Hepatic stellate cell (primary cell): ENCODE measurements at regions not wholly inside any gene's neighbourhood (a gene's known extent, or its start where the extent isn't known, plus 50 kb on each side); places are given as distances from the start of the nearest gene placed in this dataset.
"Not testable (repeated sequence)": the region's sequence is repeated elsewhere in the genome, so short reads cannot be mapped to it uniquely, and the experiment has no call there.

Source experiments
- DNase-seq: peaks from one replicate; pipeline ENCODE4 v3.0.0; 2011; ENCODE audit warnings: low spot score

DNA sequence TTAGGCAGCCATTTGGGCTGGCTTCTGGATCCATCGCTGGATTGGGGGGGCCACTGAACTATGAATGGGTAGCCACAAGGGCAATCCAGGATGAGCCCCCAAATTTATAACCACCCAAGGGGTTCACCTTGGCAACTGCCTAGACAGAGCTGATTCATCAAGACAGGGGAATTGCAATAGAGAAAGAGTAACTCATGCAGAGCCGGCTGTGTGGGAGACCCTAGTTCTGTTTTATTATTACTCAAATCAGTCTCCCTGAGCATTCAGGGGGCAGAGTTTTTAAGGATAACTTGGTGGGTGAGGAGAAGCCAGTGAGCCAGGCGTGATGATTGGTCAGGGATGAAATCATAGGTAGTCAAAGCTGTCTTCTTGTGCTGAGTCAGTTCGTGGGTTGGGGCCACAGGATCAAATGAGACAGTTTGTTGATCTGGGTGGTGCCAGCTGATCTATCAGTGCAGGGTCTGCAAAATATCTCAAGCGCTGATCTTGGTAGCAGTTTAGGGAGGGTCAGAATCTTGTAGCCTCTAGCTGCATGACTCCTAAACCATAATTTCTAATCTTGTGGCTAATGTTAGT is 57.9 kb downstream of the DNAJB9 start:
- no peak for DNase-seq

DNA sequence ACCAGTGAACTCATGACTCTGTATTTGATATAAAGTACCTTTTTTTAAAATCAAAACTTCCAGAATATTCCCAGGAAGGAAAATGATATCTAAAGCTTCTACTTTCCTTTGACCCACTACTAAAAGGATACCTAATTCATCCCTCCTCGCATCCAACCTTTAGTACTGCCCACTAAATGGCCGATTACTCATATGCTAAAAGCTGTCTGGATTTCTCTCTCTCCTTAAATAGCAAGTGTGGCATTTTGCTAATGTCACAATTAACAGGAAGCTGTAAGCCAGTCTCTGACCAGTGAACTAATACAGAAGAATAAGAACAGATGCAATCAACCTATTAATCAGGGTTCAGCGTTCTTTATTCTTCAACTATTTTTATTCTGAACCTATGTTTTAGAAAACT is 59.0 kb downstream of the DNAJB9 start:
- DNase-seq = no peak

DNA sequence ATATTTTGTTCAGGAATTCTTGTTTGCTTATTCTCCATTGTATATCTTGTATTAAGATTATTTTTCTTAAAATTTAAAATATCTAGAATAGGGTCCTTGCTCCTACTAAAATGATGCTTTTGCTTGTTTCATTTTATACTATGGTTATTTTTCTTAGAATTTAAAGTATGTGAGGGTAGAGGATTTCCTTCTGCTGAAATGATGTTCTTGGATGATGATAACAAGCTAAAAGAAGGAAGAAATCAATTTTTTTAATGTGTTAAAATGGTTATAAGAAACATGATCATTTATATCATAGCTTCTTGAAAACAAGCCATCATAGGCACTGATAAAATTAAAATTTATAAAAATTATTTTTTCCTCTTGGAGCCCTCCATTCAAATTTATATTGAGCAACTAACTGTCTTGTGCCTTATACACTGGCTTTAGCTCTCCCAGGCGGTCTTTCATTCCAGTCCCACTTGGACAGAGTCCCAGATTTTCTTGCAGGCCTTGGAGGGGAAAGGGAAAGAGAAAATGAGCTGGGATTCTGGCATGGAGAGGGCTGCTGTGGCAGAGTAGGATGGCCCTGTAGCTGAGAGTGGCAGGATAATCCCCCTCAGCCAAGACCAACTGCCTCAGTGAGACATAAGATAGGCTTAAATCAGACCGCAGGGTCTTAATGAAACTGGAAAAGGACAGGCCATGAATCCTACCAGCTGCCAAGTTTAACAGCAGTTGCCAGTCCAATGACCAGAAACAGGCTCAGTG is 60.2 kb downstream of the DNAJB9 start:
- DNase-seq = no peak

DNA sequence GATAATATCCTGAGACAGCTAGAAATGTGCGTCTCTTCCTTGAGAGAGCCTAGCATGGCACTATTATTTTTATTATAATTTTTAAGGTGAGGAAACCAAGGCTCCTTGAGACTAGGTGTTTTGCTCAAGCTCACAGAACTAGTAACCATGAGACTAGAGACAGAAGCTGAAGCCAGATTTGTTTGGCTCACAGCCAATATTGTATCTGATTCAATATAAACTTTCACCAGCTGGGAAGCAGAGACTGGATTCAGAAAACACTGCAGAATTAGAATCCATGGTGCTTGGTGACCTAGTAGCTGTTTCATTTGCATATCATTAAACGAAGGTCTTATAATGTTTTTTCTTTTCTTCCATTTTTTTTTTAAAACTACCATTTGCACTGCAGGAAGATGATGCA is 64.4 kb downstream of the DNAJB9 start:
- no peak for DNase-seq

DNA sequence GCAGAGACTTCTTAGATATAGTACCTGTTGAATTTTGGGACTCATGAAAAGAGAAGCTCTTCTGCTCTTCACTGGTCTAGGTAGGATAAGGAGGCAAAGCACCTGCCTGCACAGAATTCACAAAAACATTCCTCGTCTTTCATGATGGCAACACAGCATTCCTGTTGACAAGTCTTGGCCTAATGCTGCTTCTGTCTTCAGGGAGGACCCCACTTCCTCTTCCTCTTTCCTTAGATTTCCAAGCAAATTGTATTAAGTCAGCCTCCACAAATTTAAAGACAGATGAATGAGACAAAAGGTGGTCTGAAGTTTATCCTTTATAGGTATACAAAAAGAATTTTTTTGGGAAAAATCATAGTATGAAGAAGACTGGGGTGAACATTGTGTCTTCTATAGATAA is 64.9 kb downstream of the DNAJB9 start:
- DNase-seq = no peak

DNA sequence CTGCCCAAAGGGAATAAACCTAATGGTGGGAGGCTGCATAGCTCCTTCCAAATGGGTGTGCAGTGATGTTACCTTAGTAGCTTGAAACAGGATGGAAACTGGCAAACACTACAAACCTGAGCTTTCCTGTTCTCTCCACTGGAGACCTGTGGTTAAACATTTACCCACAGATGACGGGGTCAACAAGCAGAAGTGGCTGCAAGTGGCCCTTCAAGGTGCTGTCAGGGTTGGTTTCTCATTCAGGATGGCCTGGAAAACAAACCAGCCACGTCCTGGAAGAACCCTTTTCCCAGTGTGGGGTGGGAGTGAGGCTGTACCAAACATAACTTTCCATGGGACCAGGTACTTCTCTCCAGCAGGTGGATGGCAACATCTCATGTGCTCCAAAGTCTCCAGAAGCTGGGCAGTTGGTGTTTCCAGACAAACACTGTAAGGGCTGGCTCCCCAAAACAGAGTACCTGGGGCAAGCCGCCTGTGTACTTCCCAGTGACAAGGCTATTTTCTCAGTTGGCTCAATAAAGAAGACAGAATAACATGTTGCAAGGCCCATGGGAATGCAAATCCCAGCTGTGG is 67.5 kb downstream of the DNAJB9 start:
- no peak for DNase-seq

DNA sequence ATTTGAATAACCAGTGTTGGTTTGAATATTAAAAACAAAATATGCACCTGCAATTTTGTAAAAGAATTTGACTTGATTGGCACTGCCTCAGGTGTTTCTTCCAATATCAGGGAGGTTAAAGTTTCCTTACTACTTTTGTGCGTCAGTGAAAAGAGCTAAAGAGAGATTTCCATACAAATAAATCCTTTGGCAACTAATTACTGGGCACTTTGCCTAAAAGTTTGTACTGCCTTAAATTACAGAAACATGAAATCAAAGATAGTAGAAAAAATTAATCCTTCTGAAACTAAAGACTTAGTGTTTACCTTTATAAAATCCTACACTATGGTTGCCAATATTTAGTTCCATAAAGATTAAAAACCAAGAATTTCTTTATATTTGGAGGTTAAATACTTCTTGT is 72.5 kb downstream of the DNAJB9 start:
- DNase-seq = no peak

DNA sequence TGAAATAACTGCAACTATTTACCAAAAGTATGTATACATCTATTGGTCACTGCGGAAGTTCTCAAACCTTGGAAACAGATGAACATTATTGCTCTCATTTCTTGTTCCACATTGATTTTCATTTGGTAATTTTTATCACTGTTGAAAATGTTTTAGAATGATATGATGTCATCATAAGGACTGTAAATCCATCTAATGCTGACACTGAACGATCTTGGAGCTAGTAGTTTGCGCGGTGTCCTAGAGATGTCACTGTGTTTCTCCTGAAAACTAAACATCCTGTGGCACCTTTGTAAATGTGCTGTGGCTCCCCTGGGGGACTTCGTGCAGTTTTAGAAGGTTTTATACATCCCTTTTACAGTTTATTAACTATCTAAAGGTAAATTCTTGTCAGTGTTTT is 73.5 kb downstream of the DNAJB9 start:
- no peak for DNase-seq

DNA sequence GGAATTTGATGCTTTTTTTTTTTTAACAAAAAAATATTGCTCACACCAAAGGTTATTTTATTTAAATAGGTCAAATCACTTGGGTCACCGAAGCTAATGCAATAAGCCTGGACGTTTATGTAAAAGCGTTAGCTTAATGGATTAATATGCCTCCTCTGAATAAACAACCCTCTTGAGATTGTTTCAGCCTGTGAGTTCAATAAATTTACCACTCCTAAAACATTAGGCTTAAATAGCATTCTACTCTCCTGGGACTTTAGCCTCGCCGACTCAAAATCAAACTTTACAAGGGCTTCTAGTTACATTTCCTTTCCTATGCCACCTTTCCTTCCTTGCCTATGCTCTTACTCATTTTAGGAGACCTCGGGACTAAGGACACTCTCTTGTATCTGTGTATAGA is 79.3 kb downstream of the DNAJB9 start:
- DNase-seq = no peak

DNA sequence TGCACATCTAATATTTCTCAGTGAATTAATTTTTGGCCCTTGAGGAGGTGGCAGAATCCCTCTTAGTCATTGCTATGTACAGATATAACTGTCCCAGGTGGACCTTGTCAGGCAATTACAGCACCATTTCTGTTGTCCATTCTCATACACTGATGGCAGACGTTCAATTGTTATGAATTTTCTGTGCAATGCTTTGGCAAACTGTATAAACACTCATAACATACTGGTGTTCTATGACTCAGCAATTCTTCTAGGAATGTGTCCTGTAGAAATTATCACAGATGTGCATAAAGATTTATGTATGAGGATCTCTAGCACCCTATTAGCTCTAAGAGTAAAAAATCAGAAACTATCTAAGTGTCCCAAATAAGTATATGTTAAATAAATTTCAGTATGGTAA is 80.8 kb downstream of the DNAJB9 start:
- DNase-seq = no peak

DNA sequence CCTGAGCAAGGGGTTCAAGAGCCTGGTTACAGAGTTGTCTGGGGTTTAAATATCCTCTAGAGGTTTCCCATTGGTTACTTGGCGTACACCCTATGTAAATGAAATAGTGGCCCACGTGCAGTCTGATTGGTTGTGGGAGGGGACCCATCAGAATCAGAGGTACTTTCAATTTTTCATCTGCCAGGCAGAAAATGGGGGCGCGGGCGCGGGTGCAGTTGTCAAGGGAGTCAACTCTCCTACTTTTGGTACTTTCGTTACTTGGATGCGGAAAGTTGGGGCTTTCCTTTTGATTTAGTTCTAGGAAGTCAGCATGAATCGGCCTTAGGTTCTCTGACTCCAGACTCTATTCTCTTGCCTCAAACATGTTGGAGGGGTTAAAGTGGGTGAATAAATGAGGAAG is 83.2 kb downstream of the DNAJB9 start:
- DNase-seq = no peak

DNA sequence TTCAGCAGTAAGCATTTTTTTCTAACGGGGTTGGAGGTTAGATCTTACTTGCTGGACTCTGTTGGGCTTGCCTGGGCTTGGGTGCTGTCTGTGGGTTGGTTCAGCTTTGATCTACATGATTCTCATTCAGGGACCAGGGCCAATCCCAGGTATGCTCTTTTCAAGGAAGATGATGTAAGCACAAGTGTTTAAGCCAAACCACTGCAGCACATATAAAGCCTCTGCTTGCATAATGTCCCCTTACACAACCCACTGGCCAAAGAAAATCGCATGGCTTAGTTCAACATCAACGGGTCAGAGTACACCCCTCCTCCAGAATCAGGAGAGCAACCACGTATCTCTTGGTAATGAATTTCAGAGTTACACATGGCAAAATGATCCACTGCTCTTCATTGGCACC is 83.9 kb downstream of the DNAJB9 start:
- DNase-seq = no peak

DNA sequence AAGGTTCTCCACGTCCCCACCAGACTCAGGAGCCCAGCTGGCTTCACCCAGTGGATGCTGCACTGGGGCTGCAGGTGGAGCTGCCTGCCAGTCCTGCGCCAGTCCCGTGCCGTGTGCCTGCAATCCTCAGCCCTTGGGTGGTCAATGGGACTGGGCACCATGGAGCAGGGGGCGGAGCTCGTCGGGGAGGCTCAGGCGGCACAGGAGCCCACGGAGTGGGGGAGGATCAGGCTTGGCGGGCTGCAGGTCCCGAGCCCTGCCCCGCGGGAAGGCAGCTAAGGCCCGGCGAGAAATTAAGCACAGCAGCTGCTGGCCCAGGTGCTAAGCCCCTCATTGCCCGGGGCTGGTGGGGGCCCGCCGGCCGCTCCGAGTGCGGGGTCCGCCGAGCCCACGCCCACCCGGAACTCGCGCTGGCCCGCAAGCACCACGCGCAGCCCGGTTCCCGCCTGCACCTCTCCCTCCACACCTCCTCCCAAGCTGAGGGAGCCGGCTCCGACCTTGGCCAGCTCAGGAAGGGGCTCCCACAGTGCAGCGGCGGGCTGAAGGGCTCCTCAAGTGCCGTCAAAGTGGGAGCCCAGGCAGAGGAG is 87.6 kb downstream of the DNAJB9 start:
- DNase-seq = not testable (repeated sequence)

DNA sequence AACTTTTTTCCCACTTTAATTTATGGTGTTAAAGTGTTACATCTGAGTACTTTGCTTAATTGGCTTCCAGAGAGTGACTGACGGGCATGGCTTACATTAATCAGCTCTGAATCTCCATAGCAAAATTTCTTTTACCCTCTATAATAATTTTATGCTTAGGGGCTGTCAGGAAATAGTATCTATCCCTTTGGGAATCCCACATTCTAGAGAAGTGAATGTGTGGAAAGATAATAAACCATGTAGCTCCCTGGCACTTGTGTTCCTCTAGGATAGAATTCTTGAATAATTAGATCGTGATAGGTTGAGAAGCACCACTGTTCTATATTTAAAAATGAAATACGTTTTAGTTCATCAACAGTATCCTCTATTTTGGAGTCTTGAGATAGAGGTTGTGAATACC is 89.6 kb downstream of the DNAJB9 start:
- no peak for DNase-seq

DNA sequence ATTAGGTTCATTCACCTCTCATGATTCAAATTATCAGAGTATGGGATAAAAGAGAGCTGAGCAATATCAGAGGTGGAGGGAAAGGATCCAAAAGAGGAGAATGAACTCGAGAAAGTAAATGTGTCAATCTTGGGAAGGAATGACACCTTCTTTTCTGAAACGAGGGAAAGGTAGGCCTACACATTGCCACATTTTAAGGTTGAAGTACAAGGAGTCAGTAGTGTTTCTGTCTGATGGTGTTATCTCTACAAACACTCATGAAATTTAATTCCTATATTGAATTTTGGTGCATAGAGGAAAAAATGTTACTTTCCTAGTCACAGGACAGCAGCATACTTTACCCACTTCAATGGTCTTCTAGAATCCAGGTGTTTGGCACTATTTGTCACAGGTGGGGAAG is 90.2 kb downstream of the DNAJB9 start:
- DNase-seq = no peak

DNA sequence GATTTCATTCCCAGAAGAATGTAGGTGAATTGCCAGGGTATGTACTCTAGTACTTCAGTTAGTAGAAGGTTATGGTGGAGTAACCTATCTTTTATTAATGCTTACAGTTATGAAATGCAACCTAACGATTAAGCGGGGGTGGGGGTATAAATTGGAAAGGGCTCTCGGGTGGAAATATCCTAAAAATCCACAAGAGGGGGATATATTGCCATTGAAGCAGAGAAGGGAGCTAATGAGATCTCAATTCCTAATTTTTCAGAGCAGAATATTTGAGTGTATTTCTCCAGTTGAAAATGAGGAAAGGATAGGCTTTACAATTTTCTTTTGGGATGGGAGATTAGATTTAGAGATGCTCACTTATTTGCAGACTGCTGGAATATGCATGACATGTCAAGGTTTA is 90.8 kb downstream of the DNAJB9 start:
- DNase-seq = peak; percentile 9

DNA sequence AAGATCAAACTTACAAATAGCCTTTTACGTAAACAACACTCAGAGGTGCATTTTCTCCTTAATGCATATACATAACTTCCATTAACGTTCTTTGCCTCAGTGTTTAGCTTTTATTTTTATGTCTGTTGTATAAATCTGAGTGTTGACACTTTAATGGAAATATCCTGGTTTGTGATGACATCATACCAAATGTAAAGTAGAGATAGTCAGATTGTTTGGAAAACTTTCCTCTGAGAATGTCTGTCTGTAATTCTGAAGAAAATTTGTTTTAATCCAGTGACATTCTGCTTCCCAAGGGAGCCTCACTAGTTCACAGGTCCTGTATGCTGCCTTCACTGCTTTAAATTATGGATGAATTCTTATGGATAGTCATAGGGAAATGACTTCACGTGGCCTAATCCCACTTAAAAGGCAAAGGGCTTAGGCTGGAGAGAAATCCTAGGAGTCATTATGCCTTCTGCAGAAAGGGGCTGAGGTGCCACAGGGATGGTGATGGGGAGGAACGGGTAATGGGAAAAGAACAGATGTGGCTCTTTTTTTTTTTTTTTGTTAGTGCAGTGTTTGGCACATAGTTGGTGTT is 93.2 kb downstream of the DNAJB9 start:
- DNase-seq = no peak

DNA sequence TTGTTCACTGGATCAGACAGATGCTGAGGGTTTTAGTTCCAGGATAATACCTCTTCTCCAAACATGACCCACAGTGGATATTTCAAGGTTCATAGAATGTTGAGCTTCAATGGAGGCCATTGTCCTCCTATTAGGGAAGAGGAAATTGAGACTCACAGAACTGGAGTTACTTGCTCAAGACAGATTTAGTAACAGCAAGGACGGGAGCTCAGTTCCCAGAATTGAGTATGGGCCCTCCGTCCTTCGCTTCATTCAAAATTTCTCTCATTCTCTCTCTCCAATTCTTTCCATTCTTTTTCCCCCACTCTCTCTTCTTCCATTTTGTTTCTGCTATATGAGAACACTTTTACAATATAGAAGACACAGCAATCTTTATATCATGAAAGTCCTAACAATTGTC is 94.0 kb downstream of the DNAJB9 start:
- no peak for DNase-seq

DNA sequence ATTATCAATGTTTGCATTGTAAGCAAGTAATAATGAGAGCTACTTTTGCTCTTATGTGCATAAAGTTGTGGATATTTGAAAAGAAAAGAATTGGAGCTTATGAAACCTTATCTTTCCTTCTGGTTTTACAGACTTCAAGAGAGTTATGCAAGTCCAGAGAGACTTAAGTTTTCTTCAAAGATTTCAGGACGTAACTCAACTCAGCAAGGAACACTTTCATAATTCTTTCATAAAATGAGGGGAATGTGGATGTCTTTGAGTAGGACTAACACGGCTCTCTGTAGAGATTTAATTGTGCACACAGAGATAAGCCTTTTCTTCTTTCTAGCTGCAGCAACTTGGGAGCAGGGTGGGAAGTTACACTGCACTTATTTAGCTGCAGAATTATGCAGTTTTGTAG is 97.5 kb downstream of the DNAJB9 start:
- no peak for DNase-seq

DNA sequence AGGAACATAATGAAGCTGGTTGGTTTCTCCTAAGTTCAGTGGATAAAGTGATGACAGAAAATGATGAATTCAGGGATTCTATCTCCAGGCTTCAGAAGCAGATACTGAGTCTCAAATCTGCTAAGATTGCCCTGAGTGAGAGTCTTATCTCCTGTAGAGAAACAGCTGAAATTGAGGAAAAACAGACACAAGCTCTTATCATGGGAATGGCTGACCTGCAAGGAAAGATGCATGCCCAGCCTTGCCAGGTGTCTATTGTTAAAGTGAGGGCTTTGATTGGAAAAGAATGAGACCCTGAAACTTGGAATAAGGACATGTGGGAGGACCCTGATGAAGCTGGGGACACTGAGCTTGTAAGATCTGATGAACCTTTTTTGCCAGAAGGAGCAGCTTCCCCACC is 100.3 kb downstream of the DNAJB9 start:
- DNase-seq = no peak

DNA sequence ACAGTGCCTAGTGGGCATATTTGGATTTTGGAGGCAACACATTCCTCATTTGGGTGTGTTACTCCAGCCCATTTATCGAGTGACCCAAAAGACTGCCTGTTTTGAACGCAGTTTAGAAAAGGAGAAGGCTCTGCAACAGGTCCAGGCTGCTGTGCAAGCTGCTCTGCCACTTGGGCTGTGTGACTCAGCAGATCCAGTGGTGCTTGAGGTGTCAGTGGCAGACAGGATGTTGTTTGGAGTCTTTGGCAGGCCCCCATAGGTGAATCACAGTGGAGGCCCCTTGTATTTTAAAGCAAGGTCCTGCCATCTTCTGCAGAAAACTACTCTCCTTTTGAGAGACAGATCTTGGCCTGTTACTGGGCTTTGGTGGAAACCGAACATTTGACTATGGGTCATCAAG is 104.0 kb downstream of the DNAJB9 start:
- DNase-seq = not testable (repeated sequence)

DNA sequence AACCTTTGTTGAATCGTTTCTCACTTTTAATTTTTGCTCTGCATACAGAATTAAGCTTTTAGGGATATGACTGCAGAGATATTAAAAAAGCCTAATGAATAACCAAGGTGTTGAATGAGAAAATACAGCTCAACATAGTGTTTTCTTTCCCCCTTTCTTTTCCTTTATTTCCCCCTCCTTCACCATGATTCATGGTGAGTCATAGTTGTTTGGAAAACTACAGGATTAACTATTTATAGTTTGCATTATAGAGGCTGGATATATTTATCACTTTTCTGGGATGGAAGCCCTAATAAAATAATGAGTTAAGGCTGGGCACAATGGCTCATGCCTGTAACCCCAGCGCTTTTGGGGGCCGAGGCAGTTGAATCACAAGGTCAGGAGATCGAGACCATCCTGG is 115.0 kb downstream of the DNAJB9 start:
- no peak for DNase-seq

DNA sequence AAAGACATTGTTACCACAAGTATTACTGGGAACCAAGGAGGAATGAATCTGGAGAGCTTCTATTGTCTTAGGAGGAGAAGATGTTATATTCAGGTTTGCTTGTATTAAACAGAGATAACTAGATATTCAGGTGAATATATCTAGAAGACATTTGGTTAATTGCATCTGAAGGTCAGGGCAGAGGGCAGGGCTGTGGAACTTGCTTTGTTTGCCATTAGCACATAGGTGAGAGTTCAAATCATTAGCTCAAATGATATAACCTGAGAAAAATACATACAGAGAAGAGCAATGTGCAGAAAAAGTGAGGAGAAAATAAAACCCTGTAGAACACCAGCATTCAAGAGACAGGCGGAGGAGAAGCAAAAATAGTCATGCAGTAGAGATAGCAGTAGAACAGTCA is 116.8 kb downstream of the DNAJB9 start:
- DNase-seq = no peak
